GM21825 (cell line): ENCODE measurements at regions not wholly inside any gene's neighbourhood (a gene's known extent, or its start where the extent isn't known, plus 50 kb on each side); places are given as distances from the start of the nearest gene placed in this dataset.

Source experiments
- ATAC-seq: cut with Tn5 transposase; IDR thresholded peaks from one replicate; pipeline ENCODE4 v1.9.1; 2021; ENCODE audit warnings: mild to moderate bottlenecking, moderate library complexity; ENCODE audit not compliant: unreplicated experiment

DNA sequence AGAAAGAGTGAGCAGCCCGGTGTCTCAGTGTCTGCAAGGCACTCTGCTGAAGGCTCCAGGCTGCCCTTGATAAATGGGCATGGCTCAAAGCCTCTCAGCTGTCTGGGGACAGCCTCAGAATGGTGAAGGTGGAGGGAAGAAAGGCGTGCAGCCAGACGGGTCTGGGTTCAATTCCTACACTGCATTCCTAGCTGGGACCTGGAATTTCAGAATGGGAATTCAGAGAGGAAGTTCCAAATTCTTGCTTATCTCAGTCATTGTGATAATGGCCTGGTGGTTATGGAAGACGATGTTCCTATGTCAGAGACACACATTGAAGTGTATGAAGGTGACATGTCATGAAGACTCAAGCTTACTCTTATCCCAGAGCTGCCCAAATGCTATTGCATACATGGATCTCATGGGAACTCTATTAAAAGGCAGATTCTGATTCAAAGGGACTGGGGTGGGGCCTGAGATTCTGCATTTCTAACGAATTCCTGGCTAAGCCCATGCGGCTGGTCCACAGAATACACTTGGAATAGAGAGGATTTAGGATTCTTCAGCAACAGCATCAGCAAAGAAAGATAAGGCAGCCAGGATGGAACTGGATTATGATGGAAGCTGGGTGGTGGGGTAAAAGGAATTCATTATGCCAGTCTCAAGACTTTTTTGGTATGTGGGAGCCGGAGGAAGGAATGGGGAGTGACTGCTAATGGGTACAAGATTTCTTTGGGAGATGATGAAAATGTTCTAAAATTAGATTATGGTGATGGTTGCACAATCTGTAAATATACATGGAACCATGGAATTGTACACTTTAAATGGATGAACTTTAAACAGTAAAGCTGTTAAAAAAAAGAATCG lies 82.6 kb upstream of the ZMIZ1 start:
- no peak for ATAC-seq

DNA sequence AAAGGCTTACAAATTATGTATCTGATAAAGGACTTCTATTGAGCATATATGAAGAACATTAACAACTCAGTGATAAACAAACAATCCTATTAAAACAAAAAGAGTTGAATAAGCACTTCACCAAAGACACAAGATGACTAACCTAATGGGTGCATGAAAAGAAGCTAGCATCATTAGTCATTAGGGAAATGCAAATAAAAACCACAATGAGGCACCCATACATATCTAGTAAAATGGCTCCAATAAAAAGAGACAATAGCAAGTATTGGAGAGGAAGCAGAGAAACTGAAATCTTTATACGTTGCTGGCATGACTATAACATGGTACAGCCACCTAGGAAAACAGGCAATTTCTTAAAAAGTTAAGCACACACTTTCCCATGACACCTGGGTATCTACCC lies 77.6 kb upstream of the ZMIZ1 start:
- peak; percentile 62 for ATAC-seq

DNA sequence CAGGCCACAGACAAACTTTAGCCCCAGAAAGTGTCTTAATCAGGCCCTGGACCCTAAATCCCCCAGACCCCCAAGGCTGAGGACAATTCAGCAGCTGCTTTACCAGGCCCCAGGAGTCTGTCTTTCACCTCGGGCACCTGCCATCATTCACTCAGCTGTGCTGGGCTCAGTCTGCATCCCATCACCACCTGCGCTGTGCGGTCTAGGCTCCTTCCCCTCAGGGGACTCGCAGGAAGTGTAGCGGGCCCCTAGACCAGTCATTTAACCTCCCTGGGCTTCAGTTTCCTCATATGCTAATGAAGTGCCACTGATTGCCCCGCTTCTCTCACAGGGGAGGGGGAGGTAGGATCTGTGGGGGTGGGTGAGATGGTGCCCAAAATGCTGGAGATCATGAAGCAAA lies 76.4 kb upstream of the ZMIZ1 start:
- peak; percentile 84 for ATAC-seq

DNA sequence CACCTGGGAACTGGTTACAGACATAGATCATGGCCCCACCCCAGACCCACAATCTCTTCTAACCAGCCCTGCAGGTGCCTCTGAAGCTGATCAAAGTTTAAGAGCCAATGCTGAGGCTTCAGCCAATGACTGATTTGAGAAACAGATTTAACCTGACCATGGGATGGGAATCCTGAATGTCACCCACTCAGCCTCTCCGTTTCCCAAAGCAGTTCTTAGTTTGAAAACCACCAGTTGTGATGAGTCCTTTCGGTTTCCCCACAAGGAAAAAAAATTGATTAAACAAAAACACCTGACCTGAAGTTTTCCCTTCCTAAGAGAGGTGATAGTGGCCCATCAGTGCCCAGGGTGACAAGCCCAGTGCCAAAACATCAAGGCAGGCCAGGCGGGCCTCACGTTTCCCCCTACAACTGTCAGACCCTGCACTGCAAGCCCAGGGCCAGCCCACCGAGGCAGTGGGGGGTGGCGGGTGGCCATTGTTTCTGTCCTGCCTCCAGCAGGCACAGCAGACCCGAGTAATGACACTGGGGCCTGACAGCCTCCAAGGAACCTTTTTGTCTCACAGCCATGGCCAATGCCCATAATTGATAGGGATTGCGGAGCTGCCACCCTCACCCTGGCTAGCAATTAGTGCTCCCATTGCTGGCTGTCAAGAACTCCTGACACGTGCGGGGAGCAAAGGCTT lies 75.4 kb upstream of the ZMIZ1 start:
- ATAC-seq: no peak

DNA sequence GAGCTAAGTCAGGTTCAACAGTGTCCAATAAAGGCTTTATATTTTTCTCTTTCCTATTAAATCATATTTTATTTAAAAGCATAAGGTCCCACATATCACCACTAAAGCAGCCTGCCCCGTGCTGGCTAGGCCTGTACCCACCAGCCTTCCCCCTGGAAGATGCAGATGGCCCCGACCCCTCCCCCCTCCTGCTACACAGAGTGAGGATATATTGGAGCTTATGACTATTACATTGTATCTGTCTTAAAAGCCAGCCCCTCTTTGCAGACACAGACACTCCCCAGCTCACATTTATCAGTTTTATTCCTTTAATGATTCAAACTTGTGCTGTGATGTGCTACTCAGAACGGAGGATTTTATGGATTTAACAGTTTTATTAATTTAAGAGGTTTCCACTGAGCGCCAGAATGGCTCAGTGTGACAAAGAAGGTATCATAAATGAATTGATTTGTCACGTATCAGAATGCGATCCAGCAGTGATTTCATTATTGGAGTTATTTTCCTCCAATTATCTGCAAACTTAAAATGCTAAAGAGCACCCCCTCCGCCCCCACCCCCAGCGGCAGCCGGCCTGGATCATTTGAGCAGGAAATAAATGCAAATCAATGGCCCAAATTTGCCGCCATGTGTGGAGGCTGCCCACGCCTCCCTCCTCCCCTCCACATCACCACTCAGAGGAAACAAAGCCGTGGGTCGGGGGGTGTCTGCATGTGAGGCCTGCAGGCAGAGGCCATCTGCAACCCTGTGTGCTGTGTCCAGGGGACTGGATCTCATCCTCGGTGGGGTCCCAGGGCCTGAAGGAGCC lies 72.6 kb upstream of the ZMIZ1 start:
- no peak for ATAC-seq

DNA sequence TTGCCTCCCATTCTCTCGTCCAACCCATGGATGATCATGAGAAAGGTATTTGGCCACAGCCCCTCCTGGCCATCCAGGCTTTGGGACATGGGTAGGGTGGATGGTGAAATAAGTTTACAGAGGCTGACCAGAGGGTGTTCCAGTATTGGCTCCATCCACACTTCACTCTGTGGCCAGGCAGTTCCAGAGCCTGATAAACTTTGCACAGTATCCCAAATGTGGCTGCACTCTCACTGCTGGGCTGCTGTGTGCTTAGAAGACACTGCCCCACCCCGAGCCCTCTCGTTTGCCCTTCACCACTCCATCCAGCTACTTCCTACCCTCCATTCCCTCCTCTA lies 72.0 kb upstream of the ZMIZ1 start:
- no peak for ATAC-seq

DNA sequence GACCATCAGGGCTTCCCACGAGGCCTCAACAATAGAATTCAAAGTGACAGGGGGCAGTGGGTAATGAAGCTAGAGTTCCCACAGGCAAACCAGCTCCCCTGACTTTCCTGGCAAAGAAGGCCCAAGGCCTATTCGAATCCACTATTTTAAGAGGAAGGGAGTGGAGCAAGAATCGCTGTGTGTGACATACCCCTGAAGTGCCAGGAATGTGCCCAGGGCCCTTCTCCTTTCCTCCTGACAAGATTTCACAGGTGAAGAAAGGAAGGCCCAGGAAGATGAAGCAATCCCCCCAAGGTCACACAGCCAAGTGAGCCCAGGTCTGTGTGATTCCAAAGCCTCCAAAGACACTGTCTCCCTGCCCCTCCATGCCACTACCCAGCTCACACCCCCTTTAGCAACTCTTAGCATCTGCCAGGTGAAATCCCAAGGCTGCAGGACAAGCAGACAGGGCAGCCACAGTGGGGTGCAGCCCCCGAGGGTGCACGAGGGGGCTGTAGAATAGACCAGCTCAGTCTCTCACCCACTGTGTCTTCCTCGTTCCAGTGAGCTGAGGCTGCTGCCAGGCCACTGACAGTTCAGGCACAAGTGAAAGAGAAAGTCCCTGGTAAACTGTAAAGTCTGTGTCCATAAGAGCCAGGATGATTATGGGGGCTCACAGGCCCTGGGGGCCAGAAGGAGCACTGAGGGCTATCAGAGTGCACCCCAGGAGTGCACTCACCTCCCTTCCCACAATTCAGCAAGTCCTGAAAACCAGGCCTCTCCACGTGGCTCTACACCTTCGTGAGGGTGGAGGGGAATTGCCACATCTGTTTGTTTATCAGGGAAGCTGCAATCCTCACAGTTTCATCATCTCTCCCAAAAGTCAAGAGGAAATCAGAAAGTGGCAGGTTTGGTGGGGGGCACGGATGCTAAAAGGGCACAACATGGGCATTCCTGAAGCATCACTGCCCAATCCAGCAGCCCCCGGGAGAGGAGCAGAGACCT lies 70.8 kb upstream of the ZMIZ1 start:
- no peak for ATAC-seq

DNA sequence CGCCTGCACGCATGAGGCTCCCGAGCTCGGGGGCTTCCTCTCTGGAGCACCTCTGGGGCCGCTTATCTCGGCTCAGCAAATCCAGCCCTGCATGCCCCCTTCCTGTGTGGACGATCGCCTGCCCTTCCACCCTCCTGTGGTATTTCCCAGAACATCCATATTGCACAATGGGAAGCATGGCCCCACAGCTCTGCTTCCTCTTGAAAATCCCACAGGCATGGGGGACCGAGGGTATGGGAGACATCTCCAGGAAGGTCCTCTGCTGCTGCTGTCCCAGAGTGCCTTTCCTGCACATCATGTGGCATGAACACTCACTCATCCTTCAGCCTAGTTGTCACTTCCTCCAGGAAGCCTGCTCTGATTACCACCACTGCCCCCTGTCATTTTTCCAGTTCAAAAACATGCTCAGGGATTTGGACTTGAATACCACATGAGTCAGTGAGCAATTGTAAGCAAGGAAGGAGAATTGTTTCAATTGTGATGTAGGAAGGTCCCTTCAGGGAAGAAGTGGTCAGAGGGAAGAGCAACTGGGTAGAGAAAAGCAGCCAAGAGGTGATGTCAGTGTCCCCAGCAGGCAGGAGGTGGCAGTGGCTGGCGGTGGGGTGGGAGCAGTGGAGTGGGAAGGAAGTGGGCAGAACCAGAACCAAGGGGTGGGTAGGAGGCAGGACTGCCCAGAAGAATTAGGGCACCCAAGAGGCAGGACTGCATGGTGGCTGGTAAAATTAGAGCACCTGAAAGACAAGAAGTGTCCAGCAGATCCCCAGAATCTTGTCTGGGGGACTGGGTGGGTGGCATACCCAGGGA lies 67.5 kb upstream of the ZMIZ1 start:
- no peak for ATAC-seq

DNA sequence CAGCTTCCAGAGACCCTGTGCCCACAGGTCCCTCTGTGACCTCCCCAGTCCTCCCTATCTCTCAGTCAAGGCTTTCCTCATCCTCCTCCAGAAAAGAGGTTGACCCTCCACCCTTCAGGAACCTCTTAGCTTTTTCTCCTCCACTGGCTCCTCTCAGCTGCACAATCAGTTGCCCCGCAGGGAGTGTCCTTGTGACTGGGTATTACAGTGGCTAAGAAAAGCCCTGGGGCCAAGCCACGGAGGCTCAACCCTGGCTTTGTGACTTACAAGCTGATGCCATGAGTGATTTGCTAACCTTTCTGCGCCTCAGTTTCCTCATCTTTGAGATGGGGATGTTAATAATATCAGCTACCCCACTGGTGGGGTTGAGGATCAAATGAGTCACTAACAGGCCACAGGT lies 66.4 kb upstream of the ZMIZ1 start:
- no peak for ATAC-seq

DNA sequence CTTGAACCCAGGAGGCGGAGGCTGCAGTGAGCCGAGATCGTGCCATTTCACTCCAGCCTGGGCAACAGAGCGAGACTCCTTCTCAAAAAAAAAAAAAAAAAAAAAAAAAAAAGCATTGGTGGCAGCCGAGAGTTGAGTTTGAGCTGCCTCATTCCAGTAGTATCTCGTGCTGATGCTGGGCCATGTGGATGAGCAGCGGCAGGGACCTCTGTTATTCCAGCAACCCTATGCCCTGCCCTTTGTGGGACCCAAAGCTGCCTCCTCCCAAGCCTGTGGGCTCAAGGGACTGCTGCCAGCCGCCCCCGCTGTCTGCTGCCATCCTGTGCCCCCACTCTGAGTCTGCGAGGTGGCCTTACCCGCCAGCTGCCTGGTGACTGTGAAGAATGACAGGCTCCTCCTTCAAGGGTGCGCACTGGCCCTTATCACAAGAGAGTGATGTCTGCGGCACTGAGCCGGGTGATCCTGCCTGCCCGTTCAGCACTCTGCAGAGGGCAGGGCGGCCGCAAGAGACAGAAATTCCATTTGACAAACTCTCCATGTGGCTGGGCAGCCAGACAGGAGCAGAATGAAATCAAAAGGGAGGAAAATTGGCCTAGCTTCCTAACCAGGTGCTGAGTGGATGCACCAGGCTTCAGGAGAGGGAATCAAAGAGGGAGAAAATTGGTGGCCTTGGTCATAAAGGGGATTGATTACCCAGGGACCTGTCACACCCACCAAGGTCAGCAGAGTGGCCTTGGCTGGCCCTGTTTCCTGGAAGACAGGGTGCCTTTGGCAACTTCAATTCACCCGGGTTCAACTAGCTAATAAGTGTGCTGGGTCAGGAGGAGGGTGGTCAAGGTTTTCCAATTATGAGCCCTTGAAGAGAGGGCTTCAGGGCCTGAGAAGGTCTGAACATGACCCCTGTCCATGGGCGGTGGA lies 65.3 kb upstream of the ZMIZ1 start:
- no peak for ATAC-seq

DNA sequence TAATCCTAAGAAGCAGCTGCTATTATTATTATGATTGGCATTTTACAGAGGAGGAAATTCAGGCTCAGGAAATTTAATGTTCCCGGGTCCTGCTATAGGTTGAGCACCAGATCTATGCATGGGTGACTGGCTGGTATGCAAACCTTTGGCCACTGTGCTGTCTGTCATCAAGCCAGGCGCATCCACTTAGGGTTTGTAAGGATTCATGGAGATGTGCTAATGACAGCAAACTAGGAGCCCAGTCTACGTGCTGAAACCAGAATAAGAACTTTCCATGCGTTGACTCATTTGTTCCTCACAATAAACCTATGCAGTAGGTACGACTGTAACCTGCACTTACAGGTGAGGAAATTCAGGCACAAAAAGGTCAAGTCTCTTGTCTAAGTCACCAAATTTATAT lies 64.5 kb upstream of the ZMIZ1 start:
- ATAC-seq: no peak

DNA sequence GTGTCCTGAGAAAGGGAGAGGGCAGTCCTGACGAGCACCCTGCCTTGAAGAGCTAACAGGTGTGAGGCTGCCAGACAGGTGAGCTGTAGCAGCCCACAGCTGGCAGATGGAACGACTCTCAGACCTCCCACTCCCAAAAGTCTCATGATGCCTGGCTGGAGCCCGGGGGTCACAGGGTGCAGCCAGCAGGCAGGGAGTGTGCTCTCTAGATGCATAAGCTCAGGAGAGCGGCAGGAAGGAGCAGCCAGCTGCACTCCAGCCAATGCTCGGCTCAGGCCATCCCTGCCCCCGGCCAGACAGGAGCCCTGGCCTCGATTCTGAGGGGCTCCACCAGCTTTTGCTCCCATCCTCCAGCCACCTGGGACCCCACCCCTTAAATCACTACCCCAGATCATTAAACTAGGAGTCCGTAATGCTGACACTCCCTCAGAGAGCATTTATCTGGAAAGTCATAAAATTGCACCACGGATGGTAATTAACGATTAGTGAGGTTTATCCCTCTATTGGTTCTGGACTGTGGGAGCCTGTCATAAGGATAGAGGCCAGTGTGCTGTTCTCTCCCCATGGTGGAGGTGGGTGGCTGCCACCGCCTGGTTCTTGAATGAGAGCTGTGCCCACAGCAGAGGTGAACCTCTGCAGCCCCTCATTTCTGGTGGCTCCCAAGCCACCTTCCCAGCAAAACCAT lies 63.5 kb upstream of the ZMIZ1 start:
- no peak for ATAC-seq

DNA sequence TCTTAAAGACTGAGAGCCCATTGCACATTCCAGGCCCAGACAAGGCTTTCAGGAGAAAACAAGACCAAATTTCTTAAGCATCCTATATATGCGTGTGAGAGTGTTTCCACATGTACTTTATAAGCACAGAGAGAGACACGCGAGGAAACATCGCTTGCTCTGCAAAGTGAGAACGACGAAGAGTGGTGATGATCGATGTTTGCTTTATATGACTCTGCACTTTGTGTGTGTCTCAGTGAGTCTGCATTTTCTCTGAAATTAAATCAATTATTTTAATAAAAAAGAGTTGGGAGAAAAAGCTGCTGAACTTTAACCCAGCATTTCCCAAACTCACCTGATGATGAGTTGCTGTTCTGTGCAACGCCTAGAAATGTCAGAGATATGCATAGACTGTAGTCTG lies 61.7 kb upstream of the ZMIZ1 start:
- no peak for ATAC-seq

DNA sequence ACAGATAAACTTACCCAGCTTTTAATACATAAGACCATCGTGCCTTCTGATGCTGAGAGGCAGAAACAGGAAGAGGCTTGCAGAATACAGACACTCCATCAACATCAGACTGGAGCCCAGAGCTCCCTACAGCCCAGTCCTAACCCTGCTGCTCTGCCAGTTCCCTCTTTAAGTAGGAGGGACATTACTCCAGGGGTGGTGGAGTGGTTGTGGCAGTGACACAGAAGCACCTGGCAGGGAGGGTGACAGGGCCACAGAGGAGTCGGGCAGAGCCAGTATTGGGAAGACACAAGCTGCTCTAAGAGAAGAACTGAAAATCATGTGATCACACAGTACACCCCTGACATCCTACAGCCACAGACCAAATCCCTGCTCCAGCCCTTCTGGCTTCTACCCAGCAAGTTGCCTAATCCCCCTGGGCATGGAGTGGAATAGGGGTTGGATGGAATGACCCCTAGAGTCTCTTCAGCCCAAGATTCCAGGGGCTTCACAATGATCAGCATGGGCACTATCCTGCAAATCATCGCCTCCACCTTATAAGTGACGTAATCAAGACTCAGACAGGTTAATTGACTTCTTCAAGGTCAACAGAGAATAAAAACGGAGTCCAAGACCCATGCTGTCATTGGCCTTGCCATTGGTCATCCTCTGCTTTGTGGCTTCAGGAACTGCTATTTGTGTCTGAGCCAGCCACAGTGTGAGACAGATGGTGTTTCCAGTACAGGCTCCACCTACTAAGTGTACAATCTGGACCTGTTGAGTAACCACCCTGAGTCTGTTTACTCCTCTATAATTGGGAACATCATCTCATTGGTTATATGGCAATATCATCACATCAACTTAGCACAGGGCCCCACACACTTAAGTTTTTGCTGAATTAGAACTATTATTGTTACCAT lies 61.1 kb upstream of the ZMIZ1 start:
- ATAC-seq: no peak

DNA sequence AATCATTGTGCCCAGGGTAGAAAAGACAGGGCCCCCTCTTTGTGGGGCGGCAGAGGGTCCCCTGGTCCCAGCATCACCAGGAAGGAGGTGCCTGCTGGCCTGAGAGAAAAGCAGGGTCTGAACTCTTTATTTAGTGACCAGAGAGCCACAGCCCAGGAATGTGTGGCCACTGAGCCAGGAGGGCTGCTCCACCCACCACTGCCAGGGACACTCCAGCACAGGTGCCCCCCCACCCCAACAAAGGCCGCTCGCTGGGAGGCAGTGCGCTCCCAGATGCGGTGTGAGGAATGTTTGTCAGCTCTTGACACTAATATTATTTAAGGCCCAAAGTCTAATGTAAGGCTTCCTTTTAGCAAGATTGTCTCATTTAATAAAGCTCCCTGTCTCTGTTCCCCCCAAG lies 59.6 kb upstream of the ZMIZ1 start:
- no peak for ATAC-seq

DNA sequence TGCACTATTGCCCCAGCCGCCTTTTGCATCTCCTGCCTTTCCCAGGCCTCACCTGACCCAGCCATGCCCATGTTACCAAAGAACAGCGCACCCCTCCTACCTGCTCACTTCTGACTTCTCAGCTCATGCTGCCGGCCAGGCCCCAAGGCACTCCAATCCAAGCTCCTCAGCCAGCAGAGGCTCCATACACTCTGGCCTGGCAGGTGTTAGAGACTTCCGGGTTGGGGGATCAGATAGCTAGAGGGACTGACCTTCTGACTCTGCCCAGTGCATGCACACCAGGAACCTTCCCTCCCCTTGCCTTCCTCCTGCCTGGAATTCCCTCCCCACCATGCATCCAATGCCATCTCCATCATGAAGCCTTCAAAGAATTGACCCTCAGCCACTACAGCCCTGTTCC lies 56.2 kb upstream of the ZMIZ1 start:
- ATAC-seq: no peak

DNA sequence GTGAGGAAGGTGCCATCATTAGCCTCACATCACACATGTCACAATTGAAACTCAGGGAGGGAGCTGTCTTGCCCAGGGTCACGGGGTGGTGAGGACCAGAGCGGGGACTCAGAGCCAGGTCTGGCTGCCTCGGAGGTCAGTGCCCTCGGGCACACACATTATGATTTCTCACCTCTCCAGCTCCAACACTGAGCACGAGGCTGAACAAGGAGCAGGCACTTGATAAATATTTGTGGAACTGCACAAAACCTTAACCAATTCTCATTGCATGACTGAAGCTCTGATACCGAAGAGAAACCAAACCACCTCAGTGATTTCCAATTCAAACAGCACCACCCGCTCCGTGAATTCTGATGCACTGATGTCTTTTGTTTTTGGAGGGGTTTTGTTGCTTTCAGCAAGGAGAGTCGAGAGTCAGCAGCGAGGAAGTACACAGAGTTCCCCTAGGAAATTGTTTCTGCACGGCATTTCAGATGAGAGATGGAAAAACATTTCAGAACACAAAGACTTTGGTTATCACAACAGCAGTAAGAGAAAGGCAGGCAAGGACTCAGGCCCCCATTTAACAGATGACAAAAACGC lies 55.3 kb upstream of the ZMIZ1 start:
- ATAC-seq: no peak
